MM.1S (cell line): ENCODE measurements at regions not wholly inside any gene's neighbourhood (a gene's known extent, or its start where the extent isn't known, plus 50 kb on each side); places are given as distances from the start of the nearest gene placed in this dataset.

Source experiments
- CTCF ChIP-seq: fragments of 300-600 bp; sonication (generic); IDR thresholded peaks from 2 replicates; pipeline ENCODE4 v1.5.1; 2016; ENCODE audit warnings: antibody characterized with exemption, low read length, mixed read lengths
- EZH2 ChIP-seq: fragments of 300-600 bp; sonication (generic); optimal IDR thresholded peaks from 2 replicates; pipeline ENCODE3; 2017; ENCODE audit warnings: low read depth, mild to moderate bottlenecking, antibody characterized with exemption, low read length, mixed read lengths

- TF ChIP-seq EZH2 (no peak), CTCF (no peak)
These were observed 262.7 kb upstream of the STT3B start for GRCh38 chr3:31270010-31270409.
